ENCODE measurements at regions not wholly inside any gene's neighbourhood (a gene's known extent, or its start where the extent isn't known, plus 50 kb on each side); places are given as distances from the start of the nearest gene placed in this dataset.

GRCh38 chr3:5811016-5811415, 623.5 kb downstream of the EDEM1 start:
- TF ChIP-seq CTCF (IDR thresholded peaks at IDR 0.05) (no peak), POLR2A (IDR thresholded peaks at IDR 0.05) (no peak), POLR2AphosphoS5 (IDR thresholded peaks at IDR 0.05) (no peak), EP300 (IDR thresholded peaks at IDR 0.05) (no peak)

Measured in stomach (tissue), 4 donors.